Glomerular visceral epithelial cell (primary cell): ENCODE measurements at regions not wholly inside any gene's neighbourhood (a gene's known extent, or its start where the extent isn't known, plus 50 kb on each side); places are given as distances from the start of the nearest gene placed in this dataset.

ENCODE experiments used
- DNase-seq: peaks from one replicate; pipeline ENCODE4 v3.0.0-alpha.2; 2016; ENCODE audit errors: extremely low spot score

GRCh38 chr9:131809941-131810344, 70.1 kb upstream of the RAPGEF1 start:
- DNase-seq = no peak

- DNase-seq = no peak
Observed at GRCh38 chr9:131808291-131808690, 68.4 kb upstream of the RAPGEF1 start.

- no peak for DNase-seq
Observed at GRCh38 chr9:131807144-131807983, 67.5 kb upstream of the RAPGEF1 start.

GRCh38 chr9:131805803-131806202, 65.9 kb upstream of the RAPGEF1 start:
- no peak for DNase-seq

- no peak for DNase-seq
Observed at GRCh38 chr9:131804826-131805225, 65.0 kb upstream of the RAPGEF1 start.

GRCh38 chr9:131803758-131804411, 64.0 kb upstream of the RAPGEF1 start:
- DNase-seq = no peak

- DNase-seq = no peak
Observed at GRCh38 chr9:131801810-131802209, 61.9 kb upstream of the RAPGEF1 start.

- DNase-seq = no peak
Observed at GRCh38 chr9:131800843-131801242, 61.0 kb upstream of the RAPGEF1 start.

GRCh38 chr9:131800366-131800765, 60.5 kb upstream of the RAPGEF1 start:
- no peak for DNase-seq

GRCh38 chr9:131799177-131799823, 59.4 kb upstream of the RAPGEF1 start:
- peak; percentile 47 for DNase-seq

- DNase-seq = no peak
Observed at GRCh38 chr9:131798246-131798645, 58.4 kb upstream of the RAPGEF1 start.

GRCh38 chr9:131794393-131794792, 54.5 kb upstream of the RAPGEF1 start:
- no peak for DNase-seq

GRCh38 chr9:131791542-131792254, 51.8 kb upstream of the RAPGEF1 start:
- DNase-seq = no peak
